IPS-18a (cell line): ENCODE measurements at regions not wholly inside any gene's neighbourhood (a gene's known extent, or its start where the extent isn't known, plus 50 kb on each side); places are given as distances from the start of the nearest gene placed in this dataset.

Source experiments
- H3K27ac ChIP-seq: one replicate; pipeline ENCODE4 v1.5.1; 2013; ENCODE audit warnings: low read length
- H3K27me3 ChIP-seq: one replicate; pipeline ENCODE4 v1.6.1; 2013; ENCODE audit warnings: mild to moderate bottlenecking, low read length; ENCODE audit not compliant: control insufficient read depth, insufficient read depth
- H3K36me3 ChIP-seq: one replicate; pipeline ENCODE4 v1.6.1; 2013; ENCODE audit warnings: low read depth, low read length; ENCODE audit not compliant: control insufficient read depth
- H3K4me1 ChIP-seq: one replicate; pipeline ENCODE4 v1.6.1; 2013; ENCODE audit warnings: low read depth, low read length; ENCODE audit not compliant: control insufficient read depth
- H3K4me3 ChIP-seq: one replicate; pipeline ENCODE4 v1.5.1; 2013; ENCODE audit warnings: low read length
- H3K9ac ChIP-seq: one replicate; pipeline ENCODE4 v1.6.1; 2013; ENCODE audit warnings: mild to moderate bottlenecking, low read length, moderate library complexity
- H3K9me3 ChIP-seq: one replicate; pipeline ENCODE4 v1.6.1; 2013; ENCODE audit warnings: low read depth, low read length; ENCODE audit not compliant: control insufficient read depth

DNA sequence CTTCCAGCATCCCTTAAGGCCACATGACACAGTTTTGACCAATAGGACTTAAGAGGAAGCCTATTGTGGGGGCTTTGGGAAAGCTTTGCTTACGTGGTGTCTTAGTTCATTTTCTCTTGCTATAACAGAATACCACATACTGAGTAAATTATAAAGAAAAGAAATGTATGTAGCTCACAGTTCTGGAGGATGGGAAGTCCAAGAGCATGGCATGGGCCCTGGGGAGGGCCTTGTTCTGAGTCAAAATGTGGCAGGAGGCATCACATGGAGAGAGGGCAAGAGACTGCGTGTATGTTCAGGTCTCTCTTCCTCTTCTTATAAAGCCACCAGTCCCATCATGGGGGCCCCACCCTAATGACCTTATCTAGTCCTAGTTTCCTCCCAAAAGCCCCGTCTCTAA is 68.6 kb upstream of the CPEB4 start:
- Histone ChIP-seq H3K4me3 (no peak overlapping the region), H3K36me3 (no peaks in the 10 kb centered on the region), H3K27me3 (no peaks in the 10 kb centered on the region), H3K9ac (no peak overlapping the region), H3K27ac (no peak overlapping the region), H3K9me3 (no peaks in the 10 kb centered on the region), H3K4me1 (peaks cover 7% of the 10 kb centered on the region)

DNA sequence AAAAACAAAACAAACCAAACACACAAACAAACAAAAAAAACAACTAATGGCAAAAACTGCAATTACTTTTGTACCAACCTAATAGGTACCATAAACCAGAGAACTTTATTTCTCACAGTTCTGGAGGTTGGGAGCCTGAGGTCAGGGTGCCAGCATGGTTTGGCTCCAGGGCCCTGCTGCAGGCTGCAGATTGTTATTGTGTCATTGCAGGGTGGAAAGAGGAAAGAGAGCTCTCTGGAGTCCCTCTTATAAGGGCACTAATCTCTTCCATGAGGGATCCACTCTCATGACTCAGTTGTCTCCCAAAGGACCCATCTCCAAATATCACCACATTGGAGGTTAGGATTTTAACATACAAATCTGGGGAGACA is 64.9 kb upstream of the CPEB4 start:
- no peak overlapping the region for H3K27ac ChIP-seq
- no peak overlapping the region for H3K4me3 ChIP-seq
- no peaks in the 10 kb centered on the region for H3K27me3 ChIP-seq
- H3K9ac ChIP-seq = no peak overlapping the region
- peaks cover 4% of the 10 kb centered on the region for H3K4me1 ChIP-seq
- H3K9me3 ChIP-seq = no peaks in the 10 kb centered on the region
- H3K36me3 ChIP-seq = no peaks in the 10 kb centered on the region

DNA sequence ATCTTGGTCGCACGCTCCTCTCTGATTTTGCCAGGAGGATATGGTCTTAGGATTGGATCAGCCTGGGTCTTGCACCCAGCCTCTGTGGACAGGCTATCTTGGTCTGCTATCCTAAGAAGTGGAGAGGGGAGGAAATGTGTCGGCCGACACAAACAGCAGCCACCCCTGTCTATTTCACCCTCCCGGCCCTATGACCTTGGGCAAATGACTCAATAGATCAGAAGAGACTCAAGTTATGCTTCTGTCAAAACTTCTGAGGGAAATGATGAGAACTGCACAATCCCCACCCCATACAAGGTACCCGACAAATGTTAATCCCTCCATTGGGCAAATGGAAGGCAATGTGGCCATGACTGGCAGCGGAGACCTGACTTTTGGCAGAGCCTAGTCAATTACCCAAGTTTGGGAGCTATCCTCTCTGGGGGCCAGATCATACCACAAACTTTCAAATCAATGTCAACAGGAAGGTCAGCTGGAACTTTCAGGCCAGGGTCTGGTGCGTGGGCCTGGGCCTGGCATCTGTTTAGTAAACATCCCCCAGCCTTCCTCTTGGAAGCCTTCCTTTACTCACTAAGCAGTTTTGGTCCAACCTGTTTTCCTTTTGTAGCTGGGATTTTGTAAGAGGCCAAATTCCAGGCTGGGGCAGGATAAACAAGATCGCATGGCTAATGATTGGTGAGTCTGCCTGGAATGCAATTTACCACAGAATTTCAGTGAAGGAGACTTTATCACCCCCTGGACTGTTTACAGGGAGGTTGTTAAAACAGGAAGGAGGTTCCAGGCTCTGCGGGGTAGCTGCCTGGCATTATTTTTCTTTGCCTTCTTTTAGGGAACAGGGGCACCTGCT is 64.2 kb upstream of the CPEB4 start:
- Histone ChIP-seq H3K27me3 (no peaks in the 10 kb centered on the region), H3K36me3 (no peaks in the 10 kb centered on the region), H3K4me1 (peaks cover 4% of the 10 kb centered on the region), H3K9ac (no peak overlapping the region), H3K9me3 (no peaks in the 10 kb centered on the region), H3K27ac (no peak overlapping the region), H3K4me3 (no peak overlapping the region)

DNA sequence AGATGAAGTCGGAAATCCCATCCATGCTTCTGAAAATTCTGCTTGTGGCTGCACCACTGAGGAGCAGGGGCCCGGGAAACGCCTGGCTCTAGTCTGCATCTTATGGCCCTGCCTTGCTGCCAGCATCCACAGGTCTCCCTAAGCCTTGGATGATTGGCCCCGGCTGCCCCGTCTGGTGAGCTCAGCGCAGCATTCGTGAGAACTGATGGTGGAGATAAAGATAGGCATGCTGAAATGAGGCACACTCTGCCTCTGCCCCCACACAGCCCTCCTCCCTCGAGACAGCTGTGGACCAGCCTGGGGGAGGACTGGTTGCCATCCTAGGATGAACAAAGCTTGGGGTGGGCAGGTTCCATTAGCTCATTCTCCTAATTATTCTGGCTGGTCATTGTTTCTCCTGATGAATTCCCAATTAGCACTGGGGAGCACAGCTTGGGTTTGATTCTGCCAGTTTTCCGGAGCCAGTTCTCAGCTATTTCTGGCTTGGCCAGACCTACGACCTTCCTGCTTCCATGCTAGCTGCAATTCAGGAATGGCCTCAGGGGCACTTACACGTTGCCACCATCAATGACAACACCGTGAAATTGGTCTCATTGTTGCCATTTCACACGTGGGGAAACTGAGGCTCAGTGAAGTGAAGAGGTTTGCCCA is 62.8 kb upstream of the CPEB4 start:
- H3K4me1 ChIP-seq = peaks cover 4% of the 10 kb centered on the region
- H3K4me3 ChIP-seq = no peak overlapping the region
- H3K9me3 ChIP-seq = no peaks in the 10 kb centered on the region
- H3K36me3 ChIP-seq = no peaks in the 10 kb centered on the region
- H3K27me3 ChIP-seq = no peaks in the 10 kb centered on the region
- H3K27ac ChIP-seq = no peak overlapping the region
- H3K9ac ChIP-seq = no peak overlapping the region

DNA sequence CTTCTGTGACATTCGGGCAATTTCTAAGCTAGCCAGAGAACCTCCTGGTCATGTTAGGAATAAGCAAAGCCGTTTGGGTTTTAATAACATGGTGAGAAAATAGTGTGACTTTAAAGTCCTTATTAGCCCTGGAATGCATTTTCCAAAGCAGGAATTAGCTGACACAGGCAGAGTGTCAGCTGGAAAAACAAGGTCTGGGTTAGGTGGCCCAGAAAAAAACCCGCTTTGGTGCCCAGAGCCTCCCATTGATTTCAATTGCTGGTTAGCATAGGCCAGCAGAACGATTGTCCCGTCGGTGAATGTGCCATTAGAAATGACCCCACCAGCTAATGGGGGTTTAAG is 62.1 kb upstream of the CPEB4 start:
- Histone ChIP-seq H3K27ac (no peak overlapping the region), H3K4me1 (peaks cover 4% of the 10 kb centered on the region), H3K4me3 (no peak overlapping the region)

DNA sequence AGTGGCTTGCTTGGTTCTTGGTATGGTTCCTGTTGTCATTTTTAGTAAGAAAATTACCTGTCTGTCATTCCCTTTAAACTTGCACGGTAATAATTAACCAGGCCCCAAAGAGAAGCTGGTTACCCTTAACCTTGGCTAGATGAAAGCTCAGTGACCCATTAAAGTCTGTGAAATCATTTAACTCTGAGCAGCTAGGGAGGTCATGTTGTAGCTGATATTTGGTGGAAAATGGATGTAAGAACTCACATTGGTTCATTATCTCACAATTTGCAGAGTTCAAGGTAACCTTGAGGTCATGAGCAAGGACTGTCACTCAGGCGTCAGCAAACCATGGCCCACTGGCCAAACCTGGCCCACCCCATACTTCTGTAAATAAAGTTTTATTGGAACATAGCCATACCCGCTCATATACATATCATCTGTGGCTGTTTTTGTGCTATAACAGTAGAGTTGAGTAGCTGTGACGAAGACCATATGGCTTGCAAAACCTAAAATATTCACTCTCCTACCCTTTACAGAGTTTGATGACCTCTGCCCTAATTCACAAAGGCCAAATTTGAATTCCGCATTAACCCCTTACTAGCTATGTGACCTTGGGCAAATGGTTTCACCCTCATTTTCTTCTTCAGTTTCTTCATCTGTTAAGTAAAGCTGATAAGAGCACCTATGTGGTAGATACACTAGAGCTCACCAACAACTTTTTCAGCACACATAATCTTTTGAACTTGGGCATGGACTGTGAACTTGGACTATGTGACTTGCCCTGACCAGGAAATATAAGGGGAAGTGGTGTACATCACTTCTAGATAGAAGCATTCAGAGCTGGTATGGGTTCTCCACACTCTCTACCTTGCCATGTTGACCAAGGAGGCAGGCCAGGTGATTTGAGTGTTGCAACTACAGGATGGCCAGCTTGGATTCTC is 61.5 kb upstream of the CPEB4 start:
- Histone ChIP-seq H3K4me1 (no peaks in the 10 kb centered on the region), H3K27ac (no peak overlapping the region)

More for the DNA sequence above, 62.1 kb upstream of the CPEB4 start:
- no peaks in the 10 kb centered on the region for H3K9me3 ChIP-seq
- H3K36me3 ChIP-seq = no peaks in the 10 kb centered on the region
- no peaks in the 10 kb centered on the region for H3K27me3 ChIP-seq
- no peak overlapping the region for H3K9ac ChIP-seq

DNA sequence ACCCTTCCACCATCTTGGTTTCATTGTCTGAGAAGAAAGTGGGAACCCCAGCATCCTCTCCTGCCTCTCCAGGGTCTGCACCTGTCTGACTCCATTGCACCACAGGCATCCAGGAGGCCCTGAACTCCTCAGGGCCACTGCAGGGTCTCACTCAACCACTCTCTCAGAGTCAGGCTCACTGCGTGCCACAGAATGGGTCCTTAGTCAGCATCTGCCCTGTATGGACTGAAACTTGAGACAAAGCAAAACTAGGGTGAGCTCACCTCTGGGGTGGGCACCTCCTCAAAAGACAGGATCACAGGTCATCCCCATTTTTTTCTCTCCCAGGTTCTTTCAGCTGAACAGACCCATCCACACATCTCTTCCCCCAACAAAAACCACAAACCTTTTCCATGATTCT is 59.2 kb upstream of the CPEB4 start:
- H3K4me3 ChIP-seq = no peak overlapping the region
- H3K27me3 ChIP-seq = no peaks in the 10 kb centered on the region

More for the DNA sequence above, 61.5 kb upstream of the CPEB4 start:
- Histone ChIP-seq H3K9me3 (no peaks in the 10 kb centered on the region), H3K4me3 (no peak overlapping the region), H3K36me3 (no peaks in the 10 kb centered on the region), H3K9ac (no peak overlapping the region), H3K27me3 (no peaks in the 10 kb centered on the region)

DNA sequence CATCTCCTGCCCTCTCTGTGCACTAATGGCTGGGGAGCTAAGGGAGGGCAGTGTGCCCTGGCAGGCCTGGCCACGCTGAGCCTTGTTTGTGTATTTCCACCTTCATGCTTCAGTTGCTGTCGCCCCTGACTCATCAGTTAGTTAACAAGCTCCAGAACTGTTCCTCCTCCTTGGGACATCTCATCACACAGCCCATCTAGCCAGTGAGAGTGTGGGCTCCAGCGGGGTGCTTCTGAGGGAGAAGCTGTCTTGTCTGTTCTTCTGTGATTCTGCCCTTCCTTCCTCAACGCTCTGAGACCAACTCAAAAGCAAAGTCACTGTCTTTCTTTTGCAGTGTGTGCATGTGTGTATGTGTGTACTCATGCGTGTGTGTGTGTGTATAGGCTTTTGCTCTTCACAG is 58.3 kb upstream of the CPEB4 start:
- Histone ChIP-seq H3K36me3 (no peaks in the 10 kb centered on the region), H3K4me3 (no peak overlapping the region), H3K9me3 (no peaks in the 10 kb centered on the region), H3K4me1 (no peaks in the 10 kb centered on the region), H3K9ac (no peak overlapping the region), H3K27ac (no peak overlapping the region), H3K27me3 (no peaks in the 10 kb centered on the region)

More for the DNA sequence above, 59.2 kb upstream of the CPEB4 start:
- no peaks in the 10 kb centered on the region for H3K36me3 ChIP-seq
- H3K27ac ChIP-seq = no peak overlapping the region
- H3K9me3 ChIP-seq = no peaks in the 10 kb centered on the region
- no peaks in the 10 kb centered on the region for H3K4me1 ChIP-seq
- H3K9ac ChIP-seq = no peak overlapping the region

DNA sequence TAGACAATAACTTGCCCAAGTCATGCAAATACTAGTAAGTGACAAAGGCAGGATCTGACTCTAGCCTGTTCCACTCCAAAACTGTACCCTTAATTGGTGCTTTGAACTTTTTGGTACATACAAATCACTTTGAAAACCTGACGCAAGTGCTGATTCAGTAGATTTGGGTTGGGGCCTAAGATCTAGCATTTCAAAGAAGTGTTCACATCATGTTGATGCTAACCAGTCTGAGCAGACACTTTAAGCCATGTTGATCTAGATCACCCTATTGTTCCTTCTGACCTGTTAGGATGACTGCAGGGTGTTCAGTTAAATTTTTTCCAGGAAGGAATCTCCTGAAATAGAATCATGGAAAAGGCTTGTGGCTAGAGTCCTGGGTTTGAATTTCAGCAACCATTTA is 57.7 kb upstream of the CPEB4 start:
- no peaks in the 10 kb centered on the region for H3K4me1 ChIP-seq
- H3K9me3 ChIP-seq = no peaks in the 10 kb centered on the region
- no peak overlapping the region for H3K4me3 ChIP-seq
- no peaks in the 10 kb centered on the region for H3K36me3 ChIP-seq
- H3K27me3 ChIP-seq = no peaks in the 10 kb centered on the region
- H3K27ac ChIP-seq = no peak overlapping the region
- H3K9ac ChIP-seq = no peak overlapping the region

DNA sequence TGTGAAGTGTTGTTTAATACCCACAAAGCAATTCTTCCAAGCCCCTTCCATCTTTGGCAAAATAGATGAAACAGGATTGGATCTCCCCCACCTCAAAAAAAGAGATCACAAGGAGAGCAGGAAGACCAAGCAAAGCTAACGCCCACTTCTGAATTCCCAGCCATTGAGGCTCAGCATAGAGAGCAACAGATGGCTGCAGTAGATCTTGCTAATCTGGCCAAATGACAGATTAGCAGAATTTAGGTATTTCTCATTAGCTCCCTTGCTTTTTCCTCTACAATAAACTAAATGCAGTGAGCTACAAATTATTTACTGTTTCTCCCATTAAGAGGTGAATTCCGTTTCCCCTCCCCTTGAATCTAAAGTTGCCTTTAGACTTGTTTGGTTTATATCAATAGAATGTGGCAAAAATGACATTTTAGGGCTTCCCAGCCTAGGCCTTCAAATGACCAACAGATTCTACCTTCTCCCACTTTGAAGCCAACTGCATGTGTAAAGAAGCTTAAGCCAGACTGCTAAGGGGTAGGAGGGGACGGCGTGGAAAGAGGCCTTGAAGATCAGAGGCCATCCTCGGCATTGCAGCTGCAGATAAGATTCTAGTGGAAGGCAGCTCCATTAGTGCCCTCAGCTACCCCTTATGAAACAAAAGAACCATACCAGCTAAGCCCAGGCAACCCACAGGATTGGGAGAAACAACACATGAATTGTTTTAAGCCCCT is 56.8 kb upstream of the CPEB4 start:
- H3K4me3 ChIP-seq = no peak overlapping the region
- no peaks in the 10 kb centered on the region for H3K27me3 ChIP-seq
- no peaks in the 10 kb centered on the region for H3K9me3 ChIP-seq
- no peaks in the 10 kb centered on the region for H3K4me1 ChIP-seq
- H3K36me3 ChIP-seq = no peaks in the 10 kb centered on the region
- no peak overlapping the region for H3K9ac ChIP-seq
- no peak overlapping the region for H3K27ac ChIP-seq

DNA sequence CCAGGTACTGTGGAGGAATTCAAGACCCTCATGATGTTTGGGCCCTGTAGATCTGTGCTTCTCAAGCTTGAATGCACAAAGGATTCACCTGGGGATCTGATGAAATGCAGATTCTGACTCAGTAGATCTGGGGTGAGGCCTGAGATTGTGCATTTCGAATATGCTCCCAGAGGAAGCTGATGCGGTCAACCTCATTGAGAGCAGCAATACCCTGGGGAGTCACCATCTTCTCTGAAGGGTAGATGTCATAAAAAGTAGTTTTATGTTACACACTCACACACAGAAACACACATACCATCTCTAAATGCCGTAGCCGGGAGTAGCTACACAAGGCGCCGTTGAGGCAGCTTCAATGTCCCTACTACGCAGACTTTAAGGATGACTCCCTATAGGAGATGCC is 55.8 kb upstream of the CPEB4 start:
- Histone ChIP-seq H3K4me1 (no peaks in the 10 kb centered on the region), H3K36me3 (no peaks in the 10 kb centered on the region), H3K27me3 (no peaks in the 10 kb centered on the region), H3K9me3 (no peaks in the 10 kb centered on the region), H3K9ac (no peak overlapping the region), H3K27ac (no peak overlapping the region), H3K4me3 (no peak overlapping the region)
